Fibroblast of upper back skin (primary cell): ENCODE measurements at regions not wholly inside any gene's neighbourhood (a gene's known extent, or its start where the extent isn't known, plus 50 kb on each side); places are given as distances from the start of the nearest gene placed in this dataset.
A peak's percentile ranks its signal among the peaks of the same experiment; 100 is the strongest.
"Not testable (repeated sequence)": the region's sequence is repeated elsewhere in the genome, so short reads cannot be mapped to it uniquely, and the experiment has no call there.

Experiments
- DNase-seq: peaks from one replicate; pipeline ENCODE4 v3.0.0-alpha.2; 2013

- DNase-seq, result no peak
Observed at GRCh38 chr6:153392156-153392555, 261.1 kb upstream of the RGS17 start.

GRCh38 chr6:153373869-153374268 is 242.8 kb upstream of the RGS17 start:
- no peak for DNase-seq

GRCh38 chr6:153368131-153368530 is 237.0 kb upstream of the RGS17 start:
- DNase-seq, result no peak

GRCh38 chr6:153367021-153367420 is 235.9 kb upstream of the RGS17 start:
- DNase-seq, result no peak

- no peak for DNase-seq
Observed at GRCh38 chr6:153357391-153357790, 226.3 kb upstream of the RGS17 start.

GRCh38 chr6:153340568-153340967 is 209.5 kb upstream of the RGS17 start:
- no peak for DNase-seq

GRCh38 chr6:153334121-153334520 is 203.0 kb upstream of the RGS17 start:
- DNase-seq, result no peak

GRCh38 chr6:153331221-153331620 is 200.1 kb upstream of the RGS17 start:
- DNase-seq, result not testable (repeated sequence)

GRCh38 chr6:153328194-153328593 is 197.1 kb upstream of the RGS17 start:
- no peak for DNase-seq

GRCh38 chr6:153325661-153326060 is 194.6 kb upstream of the RGS17 start:
- DNase-seq, result no peak

- peak; percentile 30 for DNase-seq
Observed at GRCh38 chr6:153312634-153313033, 181.6 kb upstream of the RGS17 start.

- DNase-seq, result no peak
Observed at GRCh38 chr6:153309651-153310050, 178.6 kb upstream of the RGS17 start.

GRCh38 chr6:153302133-153302532 is 171.1 kb upstream of the RGS17 start:
- no peak for DNase-seq

- no peak for DNase-seq
Observed at GRCh38 chr6:153301602-153302001, 170.5 kb upstream of the RGS17 start.

- DNase-seq, result not testable (repeated sequence)
Observed at GRCh38 chr6:153282456-153282855, 151.4 kb upstream of the RGS17 start.

GRCh38 chr6:153275997-153276396 is 144.9 kb upstream of the RGS17 start:
- no peak for DNase-seq

GRCh38 chr6:153272201-153272980 is 141.3 kb upstream of the RGS17 start:
- no peak for DNase-seq

- no peak for DNase-seq
Observed at GRCh38 chr6:153263489-153263888, 132.4 kb upstream of the RGS17 start.

GRCh38 chr6:153251326-153251725 is 120.2 kb upstream of the RGS17 start:
- DNase-seq, result no peak

- DNase-seq, result no peak
Observed at GRCh38 chr6:153237670-153238069, 106.6 kb upstream of the RGS17 start.

GRCh38 chr6:153231048-153231646 is 100.1 kb upstream of the RGS17 start:
- DNase-seq, result peak; percentile 28

GRCh38 chr6:153218184-153218792 is 87.2 kb upstream of the RGS17 start:
- DNase-seq, result no peak

GRCh38 chr6:153216789-153217188 is 85.7 kb upstream of the RGS17 start:
- no peak for DNase-seq

GRCh38 chr6:153215242-153215641 is 84.2 kb upstream of the RGS17 start:
- DNase-seq, result no peak
